Thyroid gland (tissue), 4 donors: ENCODE measurements at regions not wholly inside any gene's neighbourhood (a gene's known extent, or its start where the extent isn't known, plus 50 kb on each side); places are given as distances from the start of the nearest gene placed in this dataset.

Source experiments
- DNase-seq, 2 donors: peaks; one replicate each; pipeline ENCODE4 v3.0.0-alpha.2; 2019
- H3K27ac ChIP-seq, 3 donors: fragments of 200-600 bp; sonication (generic); 1 replicate in 2 of 3; 2 replicates in 1 of 3; pipeline ENCODE4 v1.5.1; 2016 to 2019; ENCODE audit warnings: mild to moderate bottlenecking in 1 of 3, moderate library complexity in 1 of 3
- H3K27me3 ChIP-seq: fragments of 200-600 bp; sonication (generic); one replicate; pipeline ENCODE4 v1.5.1; 2019
- H3K36me3 ChIP-seq, 2 donors: fragments of 200-600 bp; sonication (generic); one replicate each; pipeline ENCODE4 v1.5.1; 2016 to 2019
- H3K4me1 ChIP-seq, 2 donors: fragments of 200-600 bp; sonication (generic); one replicate each; pipeline ENCODE4 v1.5.1; 2017 to 2019
- H3K4me3 ChIP-seq, 3 donors: fragments of 200-600 bp; sonication (generic); replicated peaks in 1 of 3; 1 replicate in 2 of 3; 2 replicates in 1 of 3; pipeline ENCODE4 v1.5.1; 2016; ENCODE audit warnings: mild to moderate bottlenecking in 1 of 3
- H3K9me3 ChIP-seq: fragments of 200-600 bp; sonication (generic); one replicate; pipeline ENCODE4 v1.5.1; 2017
- POLR2A ChIP-seq, 2 donors: fragments of 450-650 bp; IDR thresholded peaks; one replicate each; pipeline ENCODE4 v1.6.1; 2017; ENCODE audit warnings: antibody characterized with exemption in 2 of 2, mild to moderate bottlenecking in 2 of 2, moderate library complexity in 1 of 2
- WGBS, 2 donors: methylation state at CpG; one replicate each; pipeline ENCODE4 v1.1.5; 2017; 5-methylcytosine and 5-hydroxymethylcytosine counted together
- intact Hi-C: fragments of 100-400 bp; cut with DNase I; formaldehyde crosslinking; loops from one replicate; pipeline ENCODE4 v1.15.1; 2023
- TF ChIP-seq, protein P1 (sequence below), 6 experiments: fragments of 200-600 bp in 3 of 6; fragments of 450-650 bp in 3 of 6; sonication (generic) in 3 of 6; IDR thresholded peaks; one replicate each; pipeline ENCODE4 v1.5.1; 2016 to 2019; ENCODE audit warnings: antibody characterized with exemption in 6 of 6, mild to moderate bottlenecking in 2 of 6, inconsistent platforms in 1 of 6, moderate library complexity in 1 of 6

DNA sequence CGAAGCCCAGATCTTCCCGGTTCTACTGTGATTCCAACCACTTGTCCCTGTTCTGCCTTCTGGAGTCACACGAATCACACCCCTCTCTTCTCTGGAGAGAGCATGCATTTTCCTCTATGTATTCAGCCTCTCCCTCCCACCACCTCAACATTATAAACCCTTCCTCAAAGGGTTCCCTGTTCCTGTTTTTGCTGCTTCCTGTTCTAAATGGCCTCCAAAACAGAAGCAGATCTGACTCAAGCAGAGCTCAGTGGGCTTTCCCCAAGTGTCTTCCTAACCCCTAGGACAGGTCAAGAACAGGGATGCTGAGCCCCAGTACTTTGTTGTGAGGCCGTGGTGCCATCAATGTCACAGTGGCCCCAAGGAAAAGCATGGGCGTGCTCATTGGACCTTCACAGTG, 75.7 kb upstream of the ARNT2 start:
- Histone ChIP-seq H3K27ac (no peak overlapping the region), H3K4me1 (no peaks in the 10 kb centered on the region), H3K9me3 (no peaks in the 10 kb centered on the region), H3K4me3 (no peak overlapping the region), H3K36me3 (no peaks in the 10 kb centered on the region), H3K27me3 (no peaks in the 10 kb centered on the region)
- 88 to 90% methylated on average over 5 of the region's 5 CpGs for WGBS, 2 donors
- TF ChIP-seq, protein P1, sequence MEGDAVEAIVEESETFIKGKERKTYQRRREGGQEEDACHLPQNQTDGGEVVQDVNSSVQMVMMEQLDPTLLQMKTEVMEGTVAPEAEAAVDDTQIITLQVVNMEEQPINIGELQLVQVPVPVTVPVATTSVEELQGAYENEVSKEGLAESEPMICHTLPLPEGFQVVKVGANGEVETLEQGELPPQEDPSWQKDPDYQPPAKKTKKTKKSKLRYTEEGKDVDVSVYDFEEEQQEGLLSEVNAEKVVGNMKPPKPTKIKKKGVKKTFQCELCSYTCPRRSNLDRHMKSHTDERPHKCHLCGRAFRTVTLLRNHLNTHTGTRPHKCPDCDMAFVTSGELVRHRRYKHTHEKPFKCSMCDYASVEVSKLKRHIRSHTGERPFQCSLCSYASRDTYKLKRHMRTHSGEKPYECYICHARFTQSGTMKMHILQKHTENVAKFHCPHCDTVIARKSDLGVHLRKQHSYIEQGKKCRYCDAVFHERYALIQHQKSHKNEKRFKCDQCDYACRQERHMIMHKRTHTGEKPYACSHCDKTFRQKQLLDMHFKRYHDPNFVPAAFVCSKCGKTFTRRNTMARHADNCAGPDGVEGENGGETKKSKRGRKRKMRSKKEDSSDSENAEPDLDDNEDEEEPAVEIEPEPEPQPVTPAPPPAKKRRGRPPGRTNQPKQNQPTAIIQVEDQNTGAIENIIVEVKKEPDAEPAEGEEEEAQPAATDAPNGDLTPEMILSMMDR (IDR thresholded peaks at IDR 0.05) = no peak
- TF ChIP-seq POLR2A (IDR thresholded peaks at IDR 0.05) = no peak
- no peak for DNase-seq
- intact Hi-C loops = no loop called here

DNA sequence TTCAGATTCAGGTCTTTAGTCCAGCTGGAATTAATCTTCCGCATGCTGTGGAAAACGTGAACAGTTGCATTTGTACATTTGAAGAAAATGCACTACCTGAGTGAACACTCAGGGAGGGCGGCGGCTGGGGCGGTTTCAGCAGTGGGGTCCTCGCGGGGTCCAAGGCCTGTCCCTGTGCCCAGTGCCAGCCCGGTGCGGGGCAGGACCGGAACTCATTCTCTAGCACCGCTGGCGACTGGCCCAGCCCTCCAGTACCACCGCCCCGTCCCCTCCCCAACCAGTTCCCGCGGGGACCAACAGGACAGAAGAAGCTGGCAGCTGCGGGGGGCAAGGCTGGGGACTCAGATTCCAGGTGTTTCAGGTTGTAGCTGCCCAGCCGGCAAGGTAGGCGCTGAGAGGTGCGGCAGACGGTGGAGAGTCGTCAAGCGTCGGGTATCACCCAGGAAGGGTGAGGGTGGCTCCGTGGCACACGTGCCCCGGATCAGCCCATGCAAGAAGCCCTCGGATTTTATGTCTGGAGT, 72.2 kb upstream of the ARNT2 start:
- no peak for DNase-seq
- H3K4me1 ChIP-seq = no peaks in the 10 kb centered on the region
- H3K27ac ChIP-seq = no peak overlapping the region
- no peaks in the 10 kb centered on the region for H3K27me3 ChIP-seq
- H3K4me3 ChIP-seq = no peak overlapping the region
- 92 to 94% methylated on average over 28 of the region's 28 CpGs for WGBS, 2 donors
- H3K9me3 ChIP-seq = no peaks in the 10 kb centered on the region
- TF ChIP-seq, protein P1 (IDR thresholded peaks at IDR 0.05) = no peak
- TF ChIP-seq POLR2A (IDR thresholded peaks at IDR 0.05) = no peak
- intact Hi-C loops = no loop called here
- no peaks in the 10 kb centered on the region for H3K36me3 ChIP-seq

DNA sequence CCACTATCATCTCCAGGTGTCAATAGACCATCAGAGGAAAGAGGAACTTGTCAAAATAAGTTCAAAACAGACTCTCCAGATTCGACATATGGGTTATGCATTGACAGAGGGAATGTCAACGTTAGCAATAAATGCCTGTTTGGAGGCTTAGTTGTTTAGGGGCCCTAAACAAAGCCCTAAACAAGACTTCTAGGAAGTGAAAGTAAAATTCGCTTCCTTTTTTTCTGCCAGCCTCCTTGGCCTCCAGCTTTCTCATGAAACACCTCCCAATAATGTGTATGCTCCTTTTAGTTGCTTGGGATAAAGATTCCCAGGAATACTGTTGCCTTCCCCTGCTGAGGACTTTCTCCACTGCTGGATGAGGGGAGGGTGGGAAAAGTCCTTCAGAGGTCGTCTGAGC, 70.9 kb upstream of the ARNT2 start:
- intact Hi-C loops = no loop called here
- Histone ChIP-seq H3K27me3 (no peaks in the 10 kb centered on the region), H3K4me3 (no peak overlapping the region), H3K36me3 (no peaks in the 10 kb centered on the region), H3K27ac (no peak overlapping the region), H3K9me3 (no peaks in the 10 kb centered on the region), H3K4me1 (no peaks in the 10 kb centered on the region)
- WGBS, 2 donors = 77 to 81% methylated on average over 4 of the region's 4 CpGs
- DNase-seq = no peak
- TF ChIP-seq, protein P1 (IDR thresholded peaks at IDR 0.05) = no peak
- TF ChIP-seq POLR2A (IDR thresholded peaks at IDR 0.05) = no peak

DNA sequence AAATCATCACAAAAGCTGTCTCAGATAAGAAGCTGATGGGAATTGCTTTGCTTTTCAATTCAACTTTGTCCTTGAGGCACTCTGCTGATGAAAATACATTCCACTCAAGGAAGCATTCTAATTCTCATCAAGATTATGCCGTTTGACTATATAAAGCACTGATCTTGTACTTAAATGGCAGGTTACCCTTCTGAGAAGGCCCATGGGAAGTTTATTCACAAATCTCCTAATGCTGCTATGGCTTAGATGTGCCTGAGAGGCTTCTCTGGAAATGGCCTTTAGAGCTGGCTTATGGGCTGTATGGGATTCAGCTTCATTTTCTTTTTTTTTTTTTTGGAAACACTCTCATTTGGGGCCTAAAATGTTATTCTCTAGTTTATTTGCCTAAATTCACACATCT, 69.7 kb upstream of the ARNT2 start:
- Histone ChIP-seq H3K4me1 (no peaks in the 10 kb centered on the region), H3K9me3 (no peaks in the 10 kb centered on the region), H3K27ac (no peak overlapping the region), H3K27me3 (no peaks in the 10 kb centered on the region), H3K4me3 (no peak overlapping the region), H3K36me3 (no peaks in the 10 kb centered on the region)
- no peak for DNase-seq
- intact Hi-C loops = no loop called here
- 71 to 72% methylated on average over 1 of the region's 1 CpG for WGBS, 2 donors
- TF ChIP-seq, protein P1 (IDR thresholded peaks at IDR 0.05) = no peak
- TF ChIP-seq POLR2A (IDR thresholded peaks at IDR 0.05) = no peak

DNA sequence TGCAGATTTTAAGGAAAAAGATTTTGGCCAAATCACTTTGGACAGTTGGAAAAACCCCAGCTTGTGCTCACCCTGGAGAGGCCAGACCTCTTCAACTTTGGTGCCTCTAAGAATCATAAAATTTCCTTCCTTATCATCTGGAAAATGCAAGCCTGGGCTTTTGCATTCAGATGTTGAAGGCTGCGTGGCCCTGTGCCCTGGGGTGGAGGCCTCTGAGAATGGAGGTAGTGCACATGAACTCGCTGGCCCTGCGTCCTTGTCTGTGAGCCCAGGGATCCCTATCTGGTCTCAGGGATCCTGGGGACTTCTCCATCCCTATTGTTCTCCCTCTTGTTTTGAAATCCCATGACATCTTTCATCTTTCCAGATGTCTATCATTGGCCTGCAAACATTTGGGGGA, 64.6 kb upstream of the ARNT2 start:
- Histone ChIP-seq H3K4me3 (no peak overlapping the region), H3K27me3 (no peaks in the 10 kb centered on the region), H3K36me3 (no peaks in the 10 kb centered on the region), H3K4me1 (peaks cover 0 to 9% of the 10 kb centered on the region in 2 donors), H3K9me3 (no peaks in the 10 kb centered on the region), H3K27ac (no peak overlapping the region)
- intact Hi-C loops = no loop called here
- DNase-seq = no peak
- TF ChIP-seq, protein P1 (IDR thresholded peaks at IDR 0.05) = no peak
- no peak for TF ChIP-seq POLR2A (IDR thresholded peaks at IDR 0.05)
- 94 to 100% methylated on average over 3 of the region's 3 CpGs for WGBS, 2 donors
